ENCODE measurements at regions not wholly inside any gene's neighbourhood (a gene's known extent, or its start where the extent isn't known, plus 50 kb on each side); places are given as distances from the start of the nearest gene placed in this dataset.
"Not testable (repeated sequence)": the region's sequence is repeated elsewhere in the genome, so short reads cannot be mapped to it uniquely, and the experiment has no call there.

DNA sequence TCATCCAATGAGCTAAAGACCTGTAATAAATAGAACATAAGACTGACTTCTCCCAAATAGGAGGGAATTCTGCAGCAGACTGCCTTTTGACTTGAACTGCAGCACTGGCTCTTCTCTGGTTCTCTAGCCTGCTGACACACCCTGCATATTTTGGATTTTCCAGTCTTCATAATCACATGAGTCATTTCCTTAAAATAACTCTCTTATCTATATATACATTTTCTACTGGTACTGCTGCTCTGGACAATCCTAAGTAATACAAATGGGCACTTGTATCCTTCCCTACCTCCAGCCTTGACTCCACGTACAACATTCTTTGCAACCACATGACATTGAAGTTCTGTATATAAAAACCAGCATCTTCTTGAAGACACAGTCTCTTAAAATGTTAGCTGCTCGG lies 429.4 kb upstream of the TMPRSS15 start:
- DNase-seq, result no peak

DNA sequence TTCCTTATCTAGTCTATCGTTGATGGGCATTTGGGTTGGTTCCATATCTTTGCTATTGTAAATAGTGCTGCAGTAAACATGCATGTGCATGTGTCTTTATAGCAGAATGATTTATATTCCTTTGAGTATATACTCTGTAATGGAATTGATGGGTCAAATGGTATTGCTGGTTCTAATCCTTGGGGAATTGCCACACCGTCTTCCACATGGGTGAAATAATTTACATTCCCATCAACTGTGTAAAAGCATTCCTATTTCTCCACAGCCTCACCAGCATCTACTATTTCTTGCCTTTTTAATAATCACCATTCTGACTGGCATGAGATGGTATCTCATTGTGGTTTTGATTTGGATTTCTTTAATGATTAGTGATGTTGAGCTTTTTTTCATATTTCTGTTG lies 430.5 kb upstream of the TMPRSS15 start:
- DNase-seq, result not testable (repeated sequence)

DNA sequence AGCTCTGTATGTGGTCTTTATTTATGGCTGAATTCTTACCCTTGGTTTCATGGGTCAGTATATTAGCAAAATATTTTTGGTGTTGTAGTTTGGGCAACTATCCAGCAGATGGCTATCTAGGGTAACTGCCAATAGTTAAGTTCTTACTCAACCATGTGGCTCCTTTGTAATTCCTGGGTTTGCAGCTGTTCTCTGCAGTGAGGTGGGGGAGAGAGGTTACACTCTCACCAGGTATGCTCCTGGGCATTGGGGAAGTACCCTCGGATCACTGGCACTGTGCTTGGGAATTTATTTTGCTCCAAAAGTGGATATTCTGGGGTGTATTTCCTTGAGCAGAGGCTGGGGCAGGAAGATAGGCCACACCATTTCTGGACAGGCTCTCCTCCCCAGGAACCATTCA lies 436.7 kb upstream of the TMPRSS15 start:
- DNase-seq, result no peak

DNA sequence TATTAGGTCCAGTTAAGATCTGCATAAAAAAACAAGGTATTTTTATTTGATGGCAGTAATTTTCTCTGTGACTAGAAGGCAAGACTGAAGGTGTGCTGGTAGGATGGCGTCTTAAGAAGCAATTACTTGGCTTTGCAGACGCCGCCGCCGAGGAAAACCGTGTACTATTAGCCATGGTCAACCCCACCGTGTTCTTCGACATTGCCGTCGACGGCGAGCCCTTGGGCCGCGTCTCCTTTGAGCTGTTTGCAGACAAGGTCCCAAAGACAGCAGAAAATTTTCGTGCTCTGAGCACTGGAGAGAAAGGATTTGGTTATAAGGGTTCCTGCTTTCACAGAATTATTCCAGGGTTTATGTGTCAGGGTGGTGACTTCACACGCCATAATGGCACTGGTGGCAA lies 454.0 kb upstream of the TMPRSS15 start:
- DNase-seq, result not testable (repeated sequence)

DNA sequence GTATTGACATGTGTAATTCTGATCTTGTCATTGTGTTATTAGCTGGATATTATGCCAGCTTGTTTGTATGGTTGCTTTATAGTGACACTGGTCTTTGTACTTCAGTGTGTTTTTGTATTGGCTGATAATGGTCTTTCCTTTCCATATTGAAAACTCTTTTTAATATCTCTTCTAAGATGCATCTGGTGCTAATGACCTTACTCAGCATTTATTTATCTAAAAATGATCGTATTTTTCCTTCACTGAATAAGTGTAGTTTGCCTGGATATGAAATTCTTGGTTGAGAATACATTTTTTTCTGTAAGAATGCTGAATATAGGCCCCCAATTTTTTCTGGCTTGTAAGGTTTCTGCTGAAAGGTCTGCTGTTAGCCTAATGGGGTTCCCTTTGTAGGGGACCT lies 465.5 kb upstream of the TMPRSS15 start:
- no peak for DNase-seq

DNA sequence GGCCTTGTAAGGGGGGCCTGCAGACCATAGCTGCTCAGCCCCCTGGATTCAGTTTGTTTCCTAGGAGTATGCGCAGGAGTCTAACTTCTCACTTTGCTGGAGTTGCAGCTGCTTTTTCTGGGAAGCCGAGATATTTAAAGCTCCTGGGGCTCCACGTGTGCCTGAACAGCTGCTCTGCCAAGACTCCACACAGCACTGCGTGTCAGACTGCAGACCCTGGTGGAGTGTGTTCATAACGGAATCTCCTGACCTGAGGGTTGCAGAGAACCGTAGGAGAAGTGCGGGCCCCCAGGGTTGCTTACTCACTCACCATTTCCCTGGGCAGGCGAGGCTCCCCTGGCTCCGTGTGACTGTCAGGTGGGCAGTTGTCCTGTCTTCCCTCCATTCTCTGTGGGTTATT lies 474.3 kb upstream of the TMPRSS15 start:
- DNase-seq, result no peak

DNA sequence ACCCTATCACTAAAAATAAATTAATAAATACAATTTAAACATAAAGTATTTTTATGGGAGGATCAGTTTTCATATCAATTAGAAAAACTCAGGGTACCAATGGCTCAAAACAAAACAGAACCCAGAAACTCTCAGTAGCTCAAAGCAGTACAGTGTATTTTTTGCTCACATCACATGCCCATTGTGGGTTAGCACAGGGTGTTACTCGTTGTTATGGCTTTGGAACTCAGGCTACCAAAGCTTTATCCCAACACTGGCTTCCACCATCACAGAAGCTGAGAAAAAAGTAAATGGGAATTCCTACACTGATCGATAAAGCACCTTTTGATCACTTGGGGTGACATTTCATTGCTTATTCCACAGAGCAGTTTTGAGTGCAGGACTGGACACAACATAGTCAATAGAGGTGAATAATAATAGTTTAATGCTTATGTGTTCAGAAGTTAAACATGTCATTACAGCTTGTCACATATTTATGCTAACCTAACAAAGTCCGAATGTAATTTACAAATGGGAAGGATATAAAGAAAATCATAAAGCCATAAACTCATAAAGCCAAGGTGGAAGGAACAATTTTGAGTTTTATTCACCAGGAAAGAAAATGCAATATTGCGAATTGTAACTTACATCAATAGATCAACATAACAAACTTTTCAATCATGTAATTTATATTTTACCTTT lies 484.5 kb upstream of the TMPRSS15 start:
- no peak for DNase-seq

DNA sequence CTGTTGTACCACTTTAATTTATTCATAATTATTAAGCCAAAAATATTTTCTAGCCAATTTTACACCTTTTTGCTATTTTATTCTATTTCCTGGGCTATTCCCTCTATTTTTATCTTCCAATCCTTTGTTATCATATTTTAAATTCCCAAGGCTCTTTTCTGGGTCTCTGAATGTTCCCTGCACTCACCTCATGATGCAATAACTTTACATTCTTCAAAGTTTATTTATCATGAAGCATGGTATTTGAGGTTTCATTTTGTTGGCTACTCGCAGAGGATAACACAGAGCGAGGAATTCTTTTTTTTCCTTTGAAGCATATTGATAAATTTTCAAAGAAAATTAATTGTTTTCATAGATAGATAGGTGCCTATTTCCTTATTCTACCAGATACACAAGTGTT lies 489.8 kb upstream of the TMPRSS15 start:
- no peak for DNase-seq

DNA sequence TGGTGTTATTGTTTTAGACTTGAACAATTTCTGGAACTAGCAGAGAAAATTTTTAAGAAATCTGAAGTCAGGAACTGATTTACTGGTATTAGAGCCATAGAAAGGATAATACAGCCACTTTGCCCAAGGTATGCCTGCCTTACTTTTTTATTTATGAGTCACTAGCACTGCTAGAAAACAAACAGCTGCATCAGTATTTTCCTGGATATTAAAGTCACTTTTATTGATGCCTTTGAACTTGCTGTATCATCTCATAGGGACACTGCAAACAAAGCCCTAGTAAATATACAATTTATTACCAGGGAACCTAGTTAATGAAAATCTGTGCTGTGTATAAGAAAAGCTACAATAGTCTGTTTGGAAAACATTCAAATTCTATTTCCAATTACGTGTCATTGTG lies 490.8 kb upstream of the TMPRSS15 start:
- DNase-seq, result no peak

DNA sequence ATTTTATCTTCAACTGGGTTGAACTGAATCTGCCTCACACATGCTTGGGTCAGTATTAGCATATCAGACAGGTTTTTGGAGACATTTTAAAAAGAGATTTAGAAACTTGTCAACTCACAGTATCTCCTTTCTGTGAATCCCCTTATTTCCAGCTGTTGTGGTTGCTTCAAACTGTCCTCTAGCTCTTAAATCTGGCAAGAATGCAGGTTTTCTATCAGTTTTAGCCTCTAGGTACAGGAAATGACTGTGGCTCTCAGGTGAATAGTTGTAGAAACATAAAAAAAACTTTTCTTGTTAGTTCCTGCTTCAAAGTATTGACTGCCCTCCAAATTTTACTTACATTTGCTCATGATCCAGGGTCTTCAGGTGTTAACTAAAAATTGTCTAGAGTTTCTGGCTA lies 495.7 kb upstream of the TMPRSS15 start:
- no peak for DNase-seq

DNA sequence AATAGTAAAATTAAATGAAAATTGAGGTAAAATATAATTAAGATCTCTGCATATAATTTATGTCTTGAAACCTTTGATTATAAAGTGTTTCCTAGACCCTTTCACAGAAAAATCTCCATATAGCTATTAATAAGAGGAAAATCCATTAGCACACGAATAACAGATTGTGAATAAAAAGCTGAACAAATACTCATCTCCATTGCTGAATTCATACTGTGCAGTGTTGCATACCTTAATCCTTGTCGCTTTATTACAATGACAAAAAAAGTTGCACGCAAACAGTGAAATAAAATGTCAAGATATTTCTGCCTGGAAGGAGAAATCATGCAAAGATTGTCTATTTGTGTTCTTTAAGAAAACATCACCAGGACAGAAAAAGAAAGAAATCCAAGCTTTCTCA lies 499.1 kb upstream of the TMPRSS15 start:
- DNase-seq, result no peak

DNA sequence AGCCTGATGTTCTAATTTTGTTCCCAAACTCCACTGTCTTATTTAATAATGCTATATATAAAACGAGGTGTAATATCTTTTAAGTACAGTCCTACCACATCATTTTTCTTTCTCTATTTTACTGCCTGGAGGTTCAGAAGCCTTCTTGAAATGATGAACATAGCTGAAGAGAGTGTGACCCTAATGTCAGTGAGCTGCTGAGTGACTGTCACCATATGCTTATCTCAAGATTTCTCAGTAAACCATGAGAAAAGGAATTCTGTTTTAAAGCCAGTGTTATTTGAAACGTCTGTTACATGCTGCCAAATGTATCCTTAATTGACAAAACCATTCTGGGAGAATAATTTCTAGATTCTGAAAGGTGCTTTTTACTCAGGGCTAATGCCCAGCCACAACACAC lies 503.5 kb upstream of the TMPRSS15 start:
- no peak for DNase-seq

DNA sequence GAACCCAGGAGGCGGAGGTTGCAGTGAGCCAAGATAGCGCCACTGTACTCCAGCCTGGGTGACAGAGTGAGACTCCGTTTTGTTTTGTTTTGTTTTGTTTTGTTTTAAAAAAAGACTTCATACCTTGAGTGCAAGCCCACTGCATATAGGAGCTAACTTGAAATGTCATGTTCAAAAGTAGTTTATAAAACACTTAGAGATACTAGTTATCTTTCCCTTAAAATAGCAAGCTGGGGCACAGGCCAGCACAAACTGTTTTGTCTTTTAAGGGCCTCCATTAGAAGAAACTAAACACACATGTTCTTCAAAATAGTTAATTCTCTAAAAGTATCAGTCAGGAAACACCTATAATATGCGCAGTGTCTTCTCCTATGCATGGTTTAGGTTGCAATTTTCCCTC lies 505.1 kb upstream of the TMPRSS15 start:
- no peak for DNase-seq

DNA sequence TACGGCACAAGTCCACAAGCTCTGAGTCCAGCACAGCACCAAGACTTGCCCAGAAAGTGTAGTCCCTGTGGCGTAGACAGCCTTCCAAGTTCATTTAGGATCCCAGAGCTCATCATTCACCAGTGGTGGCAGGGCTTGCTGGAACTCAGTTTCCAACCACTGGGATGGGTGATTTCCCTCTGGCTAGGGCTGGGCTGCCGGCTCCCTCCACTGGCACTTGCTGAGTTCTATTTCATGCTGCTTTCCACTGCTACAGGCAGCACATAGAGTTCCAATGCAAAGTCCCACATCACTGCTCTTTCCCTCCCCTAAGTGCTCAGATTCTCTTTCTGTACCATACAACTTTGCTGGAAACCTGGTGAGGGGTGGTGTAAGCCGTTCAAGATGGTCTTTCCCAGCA lies 510.3 kb upstream of the TMPRSS15 start:
- DNase-seq, result no peak

DNA sequence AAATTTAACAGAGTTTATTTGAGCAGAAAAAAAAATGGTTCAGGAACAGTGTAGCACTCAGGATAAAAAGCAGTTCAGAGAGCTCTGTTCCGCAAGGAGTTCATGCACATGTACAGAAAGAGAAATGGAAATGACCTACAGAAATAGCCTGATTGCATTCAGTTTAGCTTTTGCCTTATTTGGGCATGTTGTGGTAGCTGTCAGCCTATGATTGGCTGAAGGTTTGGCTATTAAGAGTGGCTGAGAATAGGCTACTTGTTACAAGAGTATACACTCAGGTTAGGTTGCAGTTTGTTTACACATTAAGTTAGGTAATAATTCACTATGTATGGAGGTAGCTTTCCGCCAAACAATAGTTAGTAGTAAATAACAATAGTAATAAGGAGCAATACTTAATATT lies 511.0 kb upstream of the TMPRSS15 start:
- DNase-seq, result no peak

DNA sequence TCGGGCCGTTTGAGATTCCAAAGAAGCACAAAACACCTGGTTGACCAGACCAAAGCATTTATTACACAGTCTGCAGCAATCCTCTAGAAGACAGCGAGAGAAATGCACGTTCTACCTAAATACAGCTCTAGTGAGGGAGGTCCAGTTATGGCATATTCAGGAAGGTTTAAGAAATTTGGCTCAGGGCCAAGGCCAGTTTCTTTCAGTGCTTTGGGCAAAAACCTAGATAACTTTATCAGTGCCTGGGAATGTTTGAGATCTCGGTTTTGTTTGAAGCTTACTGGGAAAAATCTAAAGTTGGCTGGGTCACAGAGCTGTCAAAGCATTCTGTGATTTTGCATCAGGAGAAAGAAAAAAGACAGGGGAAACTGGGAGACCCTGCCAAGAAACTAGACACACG lies 514.0 kb upstream of the TMPRSS15 start:
- DNase-seq, result no peak

DNA sequence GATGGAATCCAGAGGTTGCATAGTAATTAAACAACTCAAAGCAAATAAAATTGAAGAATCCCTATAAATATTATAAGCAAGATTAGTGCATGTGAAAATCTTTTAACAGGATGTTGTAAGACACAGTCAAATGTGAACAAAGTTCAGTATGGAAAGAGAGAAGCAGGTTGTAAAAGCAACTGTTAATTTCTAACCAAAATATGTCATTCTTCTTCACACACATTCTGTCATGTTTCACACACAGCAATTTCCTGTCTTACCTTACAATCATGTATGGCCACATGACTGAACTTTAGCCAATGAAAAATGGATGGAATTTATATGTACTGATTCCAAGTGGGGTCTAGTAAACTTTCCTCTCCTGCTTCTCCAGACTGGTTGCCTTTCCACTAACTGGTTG lies 527.7 kb upstream of the TMPRSS15 start:
- DNase-seq, result no peak

DNA sequence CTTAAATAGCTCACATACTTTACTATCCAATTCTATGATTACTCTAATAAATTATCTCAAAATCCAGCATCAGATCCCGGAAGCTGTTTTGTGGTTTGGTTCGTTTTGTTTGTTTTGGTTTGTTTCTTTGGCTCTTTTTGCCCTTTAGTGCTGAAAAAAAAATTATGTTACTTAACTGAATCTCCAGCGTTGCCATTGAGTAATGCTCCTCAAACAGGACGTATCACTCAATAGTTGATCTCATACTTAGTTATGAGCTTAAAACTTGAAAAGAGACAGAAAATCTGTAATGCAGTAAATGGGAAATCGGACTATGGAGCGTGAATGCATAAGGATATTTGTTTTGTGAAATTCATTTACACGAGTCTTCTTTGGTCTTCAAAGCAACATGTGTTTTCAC lies 533.8 kb upstream of the TMPRSS15 start:
- no peak for DNase-seq

DNA sequence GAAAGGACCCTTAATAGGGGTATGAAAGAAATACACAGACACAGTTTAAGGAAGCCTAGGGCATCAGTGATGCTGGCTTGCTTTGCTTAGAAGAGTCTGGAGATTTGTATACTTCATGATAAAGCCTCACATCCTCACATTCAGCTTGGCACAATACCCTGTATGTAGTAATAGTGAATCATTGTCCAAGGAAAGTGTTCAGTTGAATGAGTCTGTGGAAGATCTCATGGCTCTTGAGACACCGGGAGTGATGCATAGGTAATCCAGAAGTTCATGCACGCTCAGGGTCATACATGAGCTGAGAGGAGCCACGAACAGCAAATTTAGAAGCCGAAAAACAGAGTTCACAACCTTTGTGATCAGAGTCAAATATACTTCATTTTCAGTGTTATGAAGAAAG lies 537.2 kb upstream of the TMPRSS15 start:
- DNase-seq, result no peak

DNA sequence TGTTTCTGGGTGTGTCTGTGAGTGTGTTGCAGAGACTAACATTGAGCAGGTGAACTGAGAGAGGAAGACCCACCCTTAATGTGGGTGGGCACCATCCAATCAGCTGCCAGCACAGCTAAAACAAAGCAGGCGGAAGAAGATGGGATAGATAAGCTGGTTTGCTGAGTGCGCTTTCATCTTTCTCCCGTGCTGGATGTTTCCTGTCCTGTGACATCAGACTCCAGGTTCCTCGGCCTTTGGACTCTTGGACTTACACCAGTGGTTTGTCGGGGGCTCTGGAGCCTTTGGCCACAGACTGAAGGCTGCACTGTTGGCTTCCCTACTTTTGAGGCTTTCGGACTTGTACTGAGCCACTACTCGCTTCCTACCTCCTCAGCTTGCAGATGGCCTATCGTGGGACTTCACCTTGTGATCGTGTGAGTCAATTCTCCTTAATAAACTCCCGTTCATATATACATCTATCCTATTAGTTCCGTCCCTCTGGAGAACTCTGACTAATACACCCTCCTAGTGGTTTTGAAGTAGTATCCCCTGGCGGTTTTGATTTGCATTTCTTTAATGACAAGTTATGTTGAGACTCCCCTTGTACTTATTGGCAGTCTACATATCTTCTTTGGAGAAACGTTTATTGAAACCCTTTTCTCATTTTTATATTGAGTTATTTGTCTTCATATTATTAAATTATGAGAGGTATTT lies 546.6 kb upstream of the TMPRSS15 start:
- DNase-seq, result no peak

DNA sequence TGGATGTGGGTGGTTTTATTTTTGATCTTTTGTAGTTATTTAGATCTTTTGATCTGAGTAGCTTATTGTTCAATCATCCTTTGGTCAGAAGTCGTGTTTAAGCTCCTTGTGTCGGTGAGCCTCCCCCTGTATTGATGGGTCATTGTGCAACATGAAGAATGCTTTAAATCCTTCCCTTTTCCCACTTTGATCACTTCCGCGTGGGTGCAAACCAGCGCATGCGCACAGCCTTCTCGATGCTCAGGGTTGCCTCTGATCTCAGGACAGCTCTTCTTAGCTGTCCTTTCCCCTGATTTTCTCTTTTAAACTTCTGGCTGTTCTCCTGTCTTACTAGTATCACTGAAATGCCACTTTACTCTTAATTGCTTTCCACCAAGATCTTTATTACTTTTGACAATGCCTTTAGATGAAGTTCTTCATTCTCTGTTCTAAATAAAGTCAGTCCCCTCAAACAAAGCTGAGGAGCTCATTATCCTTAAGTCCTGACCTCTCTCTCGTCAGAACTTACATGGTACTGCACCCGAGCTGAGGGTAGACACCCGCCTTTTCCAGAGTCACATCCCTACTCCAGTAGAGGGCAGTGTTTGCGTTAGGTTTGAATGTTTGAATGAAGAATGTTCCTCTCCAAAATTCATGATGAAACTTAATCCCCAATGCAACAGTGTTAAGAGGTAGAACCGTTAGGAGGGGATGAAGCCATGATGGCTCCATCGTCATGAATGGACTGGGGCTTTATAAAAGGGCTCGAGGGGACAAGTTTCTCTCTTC lies 547.9 kb upstream of the TMPRSS15 start:
- DNase-seq, result peak; percentile 51

DNA sequence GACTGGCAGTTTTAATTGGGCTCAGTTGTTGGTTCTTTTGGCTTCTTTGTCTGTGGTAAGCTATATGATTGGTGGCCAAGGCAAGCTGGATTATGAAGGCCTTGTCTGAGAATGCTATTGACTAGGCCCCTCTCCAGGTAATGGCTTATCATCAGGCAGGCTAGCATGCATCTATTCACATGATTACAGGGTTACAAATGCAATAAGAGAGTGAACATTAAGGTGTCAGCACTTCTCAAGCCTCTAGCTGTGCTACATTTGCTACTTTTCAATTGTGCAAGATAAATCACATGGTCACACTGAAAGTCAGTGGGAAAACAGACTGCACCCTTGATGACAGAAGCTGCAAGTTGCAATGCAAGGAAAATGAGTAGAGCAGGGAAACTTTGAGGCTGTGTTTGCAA lies 550.9 kb upstream of the TMPRSS15 start:
- no peak for DNase-seq

DNA sequence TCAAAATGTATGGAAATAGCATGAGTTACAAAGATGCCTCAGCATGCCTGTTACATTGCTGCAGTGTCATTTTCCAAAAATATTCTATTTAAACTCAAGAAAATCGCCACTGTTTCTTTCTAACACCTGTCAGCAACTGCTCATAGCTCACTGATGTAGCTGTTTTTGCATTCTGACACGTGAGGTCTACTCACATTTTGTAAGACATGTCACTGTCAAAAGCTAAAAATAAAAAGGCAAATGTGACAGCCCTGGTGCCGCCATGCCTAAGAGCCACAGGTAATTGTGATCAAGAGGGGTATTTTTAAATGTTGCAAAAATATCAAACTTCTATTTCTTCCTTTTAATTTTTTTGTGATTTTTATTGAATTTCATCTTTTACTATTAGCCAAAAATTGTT lies 556.2 kb upstream of the TMPRSS15 start:
- DNase-seq, result no peak

DNA sequence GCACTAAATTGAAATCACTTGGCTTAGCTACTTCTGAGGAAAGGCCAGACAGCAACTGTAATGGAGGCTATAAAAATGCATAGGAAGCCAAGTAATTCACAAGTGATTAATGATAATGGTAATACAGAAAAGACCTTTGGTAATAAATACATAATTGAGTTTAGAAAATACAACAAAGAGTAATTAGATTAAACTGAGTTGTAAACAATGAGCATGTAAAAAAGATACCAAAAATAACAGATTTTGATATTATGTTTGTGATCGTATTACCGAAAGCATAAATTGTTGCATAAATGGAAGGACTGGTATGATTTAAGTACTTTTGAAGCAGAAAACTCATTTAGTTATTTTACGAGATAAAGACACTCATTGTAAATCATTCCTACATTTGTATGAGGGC lies 556.7 kb upstream of the TMPRSS15 start:
- no peak for DNase-seq
